ENCODE measurements at regions not wholly inside any gene's neighbourhood (a gene's known extent, or its start where the extent isn't known, plus 50 kb on each side); places are given as distances from the start of the nearest gene placed in this dataset.
"Not testable (repeated sequence)": the region's sequence is repeated elsewhere in the genome, so short reads cannot be mapped to it uniquely, and the experiment has no call there.

DNA sequence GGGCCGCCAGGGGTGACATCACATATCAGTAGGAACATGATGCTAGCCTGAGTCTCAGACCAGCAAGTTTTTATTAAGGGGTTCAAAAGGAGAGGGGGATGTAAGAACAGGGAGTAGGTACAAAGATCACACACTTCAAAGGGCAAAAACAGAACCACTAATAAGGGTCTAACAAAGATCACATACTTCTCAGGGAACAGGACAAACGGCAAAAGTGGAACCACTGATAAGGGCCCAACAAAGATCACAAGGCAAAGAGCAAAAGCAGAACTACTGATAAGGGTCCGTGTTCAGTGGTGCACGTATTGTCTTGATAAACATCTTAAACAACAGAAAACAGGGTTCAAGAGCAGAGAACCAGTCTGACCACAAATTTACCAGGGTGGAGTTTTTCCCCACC, 107.0 kb downstream of the CCNG2 start:
- not testable (repeated sequence) for H3K4me1 ChIP-seq (ENCODE audit: control insufficient read depth, insufficient read depth, low read length)

DNA sequence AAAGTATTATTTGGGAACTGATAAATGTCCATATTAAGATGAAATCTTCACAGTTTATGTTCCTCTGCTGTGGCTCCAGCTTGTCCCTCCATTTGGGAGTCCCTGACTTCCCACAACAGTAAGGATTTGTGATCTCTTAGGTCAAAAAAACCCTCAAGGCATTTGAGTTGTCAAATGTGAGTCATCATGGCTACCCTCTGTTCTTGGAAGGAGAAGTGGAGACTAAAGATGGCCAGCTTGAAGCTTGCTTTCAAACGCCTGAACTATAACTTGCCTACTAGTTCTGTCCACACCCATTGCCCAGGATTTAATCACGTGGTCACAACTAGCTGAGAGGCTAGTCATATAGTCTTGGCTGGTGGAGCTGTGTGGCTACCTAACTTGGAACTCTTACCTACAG, 107.8 kb downstream of the CCNG2 start:
- Histone ChIP-seq H3K9me3 (replicated peaks; ENCODE audit: low read length) (no peaks in the 10 kb centered on the region), H3K4me1 (ENCODE audit: control insufficient read depth, insufficient read depth, low read length) (no peaks in the 10 kb centered on the region), H3K4me2 (ENCODE audit: low read length) (no peak overlapping the region), H3K9ac (ENCODE audit: low read depth, low read length) (no peak overlapping the region), H3K4me3 (ENCODE audit: low read length) (no peak overlapping the region), H3K27me3 (ENCODE audit: control insufficient read depth, insufficient read depth, low read length) (peaks cover 20% of the 10 kb centered on the region), H3K36me3 (ENCODE audit: insufficient read depth, low read length) (no peaks in the 10 kb centered on the region)

More for the DNA sequence above, 107.0 kb downstream of the CCNG2 start:
- not testable (repeated sequence) for H3K4me2 ChIP-seq (ENCODE audit: low read length); H3K4me3 ChIP-seq (ENCODE audit: low read length); H3K9ac ChIP-seq (ENCODE audit: low read depth, low read length); H3K9me3 ChIP-seq (replicated peaks; ENCODE audit: low read length); H3K36me3 ChIP-seq (ENCODE audit: insufficient read depth, low read length)
- H3K27me3 ChIP-seq (ENCODE audit: control insufficient read depth, insufficient read depth, low read length) = peaks cover 12% of the 10 kb centered on the region

DNA sequence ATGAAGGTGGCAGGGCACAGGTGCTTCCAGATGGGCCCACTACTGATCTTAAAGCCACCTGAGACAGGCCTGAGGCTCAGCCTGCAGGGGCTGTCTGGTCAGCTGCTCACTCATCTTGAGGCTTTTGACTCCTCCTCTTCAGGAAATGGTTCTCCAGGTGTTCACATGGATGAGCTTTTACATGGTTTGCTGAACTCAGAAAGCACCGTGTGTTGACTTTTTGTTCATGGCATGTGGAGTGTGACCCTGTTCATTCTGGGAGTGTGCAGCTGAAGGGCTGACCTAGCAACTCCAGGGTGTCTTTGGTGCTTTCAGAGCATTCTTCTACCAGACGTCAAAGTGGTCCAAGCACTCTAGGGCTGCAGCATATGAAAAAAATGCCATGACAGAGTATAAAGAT, 111.1 kb downstream of the CCNG2 start:
- Histone ChIP-seq H3K9me3 (replicated peaks; ENCODE audit: low read length) (no peaks in the 10 kb centered on the region), H3K4me2 (ENCODE audit: low read length) (no peak overlapping the region), H3K27me3 (ENCODE audit: control insufficient read depth, insufficient read depth, low read length) (peaks cover 32% of the 10 kb centered on the region), H3K4me1 (ENCODE audit: control insufficient read depth, insufficient read depth, low read length) (no peaks in the 10 kb centered on the region), H3K36me3 (ENCODE audit: insufficient read depth, low read length) (no peaks in the 10 kb centered on the region), H3K9ac (ENCODE audit: low read depth, low read length) (no peak overlapping the region), H3K4me3 (ENCODE audit: low read length) (no peak overlapping the region)

DNA sequence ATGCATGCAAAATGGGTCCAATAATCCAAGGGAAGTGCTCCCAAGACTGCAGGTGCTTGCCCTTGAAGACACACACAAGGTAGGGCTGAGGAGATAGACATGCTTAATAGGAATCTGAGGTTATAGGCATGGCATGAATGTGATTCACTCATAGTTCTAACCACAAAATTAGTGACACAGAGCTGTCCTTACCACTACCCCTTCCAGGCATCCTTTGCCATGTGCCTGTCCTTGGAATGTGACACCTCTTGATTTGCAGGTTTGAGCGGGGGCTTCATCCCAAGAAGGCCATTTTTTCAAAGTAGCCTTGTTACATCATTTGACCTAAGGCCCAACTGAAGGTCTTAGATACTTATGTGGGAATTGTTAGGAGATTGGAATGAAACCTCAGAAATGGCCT, 112.5 kb downstream of the CCNG2 start:
- Histone ChIP-seq H3K27me3 (ENCODE audit: control insufficient read depth, insufficient read depth, low read length) (peaks cover 32% of the 10 kb centered on the region), H3K9ac (ENCODE audit: low read depth, low read length) (no peak overlapping the region), H3K4me3 (ENCODE audit: low read length) (no peak overlapping the region), H3K4me1 (ENCODE audit: control insufficient read depth, insufficient read depth, low read length) (no peaks in the 10 kb centered on the region), H3K9me3 (replicated peaks; ENCODE audit: low read length) (no peaks in the 10 kb centered on the region), H3K36me3 (ENCODE audit: insufficient read depth, low read length) (no peaks in the 10 kb centered on the region), H3K4me2 (ENCODE audit: low read length) (no peak overlapping the region)

DNA sequence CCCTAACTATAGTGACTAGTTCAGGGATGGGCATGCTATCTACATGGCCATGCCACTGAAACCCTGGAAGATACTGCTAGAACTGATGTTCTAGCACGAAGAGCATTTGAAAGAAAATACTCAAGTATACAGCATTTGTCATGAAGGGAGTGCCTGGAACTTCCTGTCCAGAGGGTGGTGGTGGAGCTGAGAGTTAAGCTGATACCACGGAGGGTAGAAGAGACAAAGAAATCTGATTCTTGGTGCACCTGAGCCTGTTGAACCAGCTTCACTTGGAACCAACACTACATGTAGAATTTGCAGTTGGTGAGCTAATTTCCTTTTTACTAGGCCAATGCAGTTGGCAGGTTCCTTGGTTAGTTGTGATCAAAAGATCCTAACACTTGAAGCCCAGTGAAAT, 116.4 kb downstream of the CCNG2 start:
- no peak overlapping the region for H3K4me2 ChIP-seq (ENCODE audit: low read length)
- no peaks in the 10 kb centered on the region for H3K9me3 ChIP-seq (replicated peaks; ENCODE audit: low read length)
- no peaks in the 10 kb centered on the region for H3K36me3 ChIP-seq (ENCODE audit: insufficient read depth, low read length)
- no peak overlapping the region for H3K4me3 ChIP-seq (ENCODE audit: low read length)
- no peak overlapping the region for H3K9ac ChIP-seq (ENCODE audit: low read depth, low read length)
- H3K27me3 ChIP-seq (ENCODE audit: control insufficient read depth, insufficient read depth, low read length) = peaks cover 28% of the 10 kb centered on the region
- no peaks in the 10 kb centered on the region for H3K4me1 ChIP-seq (ENCODE audit: control insufficient read depth, insufficient read depth, low read length)

DNA sequence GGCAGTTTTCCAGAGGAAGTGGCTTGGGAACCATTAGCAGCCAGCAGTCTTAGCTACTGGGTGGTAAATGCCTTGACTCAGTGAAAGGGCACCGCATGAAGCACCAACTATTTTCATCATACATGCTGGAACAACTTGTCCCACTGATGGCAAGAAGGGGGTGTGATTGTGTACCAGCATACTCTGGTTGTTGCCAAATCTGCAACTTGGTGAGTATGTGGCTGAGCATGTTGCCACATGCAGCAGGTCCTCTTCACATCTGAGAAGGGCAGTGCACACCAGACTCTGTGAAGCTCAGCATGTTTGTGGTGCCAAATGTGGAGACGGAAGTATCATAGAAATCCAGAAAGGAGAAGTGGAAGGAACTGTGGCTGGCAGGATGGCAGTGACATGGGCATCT, 122.1 kb downstream of the CCNG2 start:
- not testable (repeated sequence) for H3K4me1 ChIP-seq (ENCODE audit: control insufficient read depth, insufficient read depth, low read length); H3K36me3 ChIP-seq (ENCODE audit: insufficient read depth, low read length); H3K9me3 ChIP-seq (replicated peaks; ENCODE audit: low read length); H3K9ac ChIP-seq (ENCODE audit: low read depth, low read length); H3K4me3 ChIP-seq (ENCODE audit: low read length); H3K4me2 ChIP-seq (ENCODE audit: low read length)
- H3K27me3 ChIP-seq (ENCODE audit: control insufficient read depth, insufficient read depth, low read length) = peaks cover 24% of the 10 kb centered on the region

DNA sequence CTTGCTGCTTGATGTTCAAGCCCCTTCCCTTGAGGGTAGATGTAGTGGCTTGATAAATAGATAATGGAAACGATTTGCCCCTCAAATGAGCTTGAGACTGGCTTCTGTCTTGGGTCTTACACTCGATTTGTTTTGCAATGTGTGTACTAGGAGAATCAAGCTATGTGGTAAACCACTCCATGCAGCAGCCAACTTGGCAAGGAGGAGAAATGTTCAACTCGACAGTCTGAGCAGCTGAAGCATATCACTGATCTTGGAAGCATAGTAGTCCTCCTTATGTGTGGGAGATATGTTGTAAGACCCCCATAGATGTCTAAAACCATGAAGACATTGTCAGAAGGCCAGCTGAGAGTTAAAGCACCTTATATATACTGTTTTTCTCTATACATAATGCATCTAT, 125.3 kb downstream of the CCNG2 start:
- no peak overlapping the region for H3K9ac ChIP-seq (ENCODE audit: low read depth, low read length)
- H3K9me3 ChIP-seq (replicated peaks; ENCODE audit: low read length) = no peaks in the 10 kb centered on the region
- no peak overlapping the region for H3K4me3 ChIP-seq (ENCODE audit: low read length)
- no peaks in the 10 kb centered on the region for H3K4me1 ChIP-seq (ENCODE audit: control insufficient read depth, insufficient read depth, low read length)
- peaks cover 27% of the 10 kb centered on the region for H3K27me3 ChIP-seq (ENCODE audit: control insufficient read depth, insufficient read depth, low read length)
- H3K4me2 ChIP-seq (ENCODE audit: low read length) = no peak overlapping the region
- H3K36me3 ChIP-seq (ENCODE audit: insufficient read depth, low read length) = no peaks in the 10 kb centered on the region

DNA sequence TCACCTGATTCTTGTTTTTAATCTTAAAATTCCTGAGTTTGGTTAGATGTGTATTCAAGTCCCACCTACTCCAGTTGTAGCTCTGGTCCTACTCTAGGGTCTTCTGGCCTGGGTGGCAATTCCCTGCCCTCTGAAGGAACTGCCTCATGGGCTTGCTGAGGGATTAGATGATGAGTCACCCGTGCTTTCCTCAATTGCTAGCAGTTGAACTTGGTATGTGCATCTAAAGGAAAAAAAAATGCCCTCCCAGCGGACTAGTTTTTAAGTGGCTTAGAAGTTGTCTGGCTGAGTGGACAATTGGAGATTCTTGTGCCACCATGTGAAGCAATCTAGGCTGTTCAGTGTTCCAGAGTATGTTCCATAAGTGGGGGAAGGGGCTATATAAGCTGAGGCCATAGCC, 127.0 kb downstream of the CCNG2 start:
- H3K9ac ChIP-seq (ENCODE audit: low read depth, low read length) = no peak overlapping the region
- H3K27me3 ChIP-seq (ENCODE audit: control insufficient read depth, insufficient read depth, low read length) = peaks cover 27% of the 10 kb centered on the region
- H3K36me3 ChIP-seq (ENCODE audit: insufficient read depth, low read length) = no peaks in the 10 kb centered on the region
- H3K4me1 ChIP-seq (ENCODE audit: control insufficient read depth, insufficient read depth, low read length) = no peaks in the 10 kb centered on the region
- H3K9me3 ChIP-seq (replicated peaks; ENCODE audit: low read length) = no peaks in the 10 kb centered on the region
- H3K4me2 ChIP-seq (ENCODE audit: low read length) = no peak overlapping the region
- H3K4me3 ChIP-seq (ENCODE audit: low read length) = no peak overlapping the region

DNA sequence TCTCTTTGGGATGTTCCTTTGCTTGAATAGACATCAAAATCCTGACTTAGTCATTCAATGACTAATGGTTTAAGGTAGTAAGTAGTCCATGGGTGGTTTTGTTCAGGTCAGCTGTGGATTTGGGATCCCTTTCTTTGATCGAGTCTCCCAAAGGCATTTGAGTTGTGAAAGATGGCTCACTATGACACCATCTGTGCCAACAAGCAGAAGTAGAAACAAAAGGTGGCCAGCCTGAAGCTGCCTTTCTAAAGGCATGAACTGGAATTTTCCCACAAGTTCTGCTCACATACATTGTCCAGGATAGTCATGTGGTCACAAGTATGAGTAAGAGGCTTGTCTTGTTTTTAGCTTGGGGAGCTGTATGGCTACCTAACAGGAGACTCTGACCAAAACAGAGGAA, 129.9 kb downstream of the CCNG2 start:
- no peaks in the 10 kb centered on the region for H3K36me3 ChIP-seq (ENCODE audit: insufficient read depth, low read length)
- no peaks in the 10 kb centered on the region for H3K4me1 ChIP-seq (ENCODE audit: control insufficient read depth, insufficient read depth, low read length)
- no peak overlapping the region for H3K4me2 ChIP-seq (ENCODE audit: low read length)
- peaks cover 30% of the 10 kb centered on the region for H3K27me3 ChIP-seq (ENCODE audit: control insufficient read depth, insufficient read depth, low read length)
- H3K9me3 ChIP-seq (replicated peaks; ENCODE audit: low read length) = no peaks in the 10 kb centered on the region
- H3K4me3 ChIP-seq (ENCODE audit: low read length) = no peak overlapping the region
- H3K9ac ChIP-seq (ENCODE audit: low read depth, low read length) = no peak overlapping the region

DNA sequence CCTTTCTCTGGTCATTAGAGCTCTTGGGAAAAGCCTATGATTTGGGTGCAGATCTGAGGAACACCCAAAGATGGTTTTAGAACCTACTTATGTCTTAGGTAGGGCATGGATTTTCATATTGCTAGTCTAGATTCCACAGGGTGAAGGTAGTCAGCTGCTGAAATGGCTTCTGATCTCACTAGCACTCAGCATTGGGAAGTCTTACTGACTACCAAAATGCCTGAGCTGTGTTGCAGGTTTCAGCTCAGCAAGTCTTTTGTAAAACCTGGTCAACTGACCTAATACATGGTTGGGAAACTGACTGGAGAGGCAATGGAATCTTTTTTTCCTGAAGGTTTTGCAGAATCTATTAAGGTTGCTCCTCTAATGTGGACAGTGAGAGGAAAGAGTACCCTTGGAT, 136.4 kb downstream of the CCNG2 start:
- Histone ChIP-seq H3K4me1 (ENCODE audit: control insufficient read depth, insufficient read depth, low read length) (no peaks in the 10 kb centered on the region), H3K27me3 (ENCODE audit: control insufficient read depth, insufficient read depth, low read length) (peaks cover 7% of the 10 kb centered on the region), H3K36me3 (ENCODE audit: insufficient read depth, low read length) (no peaks in the 10 kb centered on the region), H3K9me3 (replicated peaks; ENCODE audit: low read length) (no peaks in the 10 kb centered on the region), H3K4me3 (ENCODE audit: low read length) (no peak overlapping the region), H3K4me2 (ENCODE audit: low read length) (no peak overlapping the region), H3K9ac (ENCODE audit: low read depth, low read length) (no peak overlapping the region)

DNA sequence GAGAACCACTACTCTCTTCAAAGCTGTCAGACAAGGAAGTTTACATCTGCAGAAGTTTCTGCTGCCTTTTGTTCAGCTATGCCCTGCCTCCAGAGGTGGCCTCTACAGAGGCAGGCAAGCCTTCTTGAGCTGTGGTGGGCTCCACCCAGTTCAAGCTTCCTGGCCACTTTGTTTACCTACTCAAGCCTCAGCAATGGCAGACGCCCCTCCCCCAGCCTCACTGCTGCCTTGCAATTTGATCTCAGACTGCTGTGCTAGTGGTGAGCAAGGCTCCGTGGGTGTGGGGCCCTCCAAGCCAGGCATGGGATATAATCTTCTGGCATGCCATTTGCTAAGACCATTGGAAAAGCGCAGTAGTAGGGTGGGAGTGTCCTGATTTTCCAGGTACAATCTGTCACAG, 144.0 kb downstream of the CCNG2 start:
- not testable (repeated sequence) for H3K9ac ChIP-seq (ENCODE audit: low read depth, low read length); H3K4me1 ChIP-seq (ENCODE audit: control insufficient read depth, insufficient read depth, low read length); H3K9me3 ChIP-seq (replicated peaks; ENCODE audit: low read length); H3K36me3 ChIP-seq (ENCODE audit: insufficient read depth, low read length); H3K27me3 ChIP-seq (ENCODE audit: control insufficient read depth, insufficient read depth, low read length); H3K4me2 ChIP-seq (ENCODE audit: low read length); H3K4me3 ChIP-seq (ENCODE audit: low read length)

DNA sequence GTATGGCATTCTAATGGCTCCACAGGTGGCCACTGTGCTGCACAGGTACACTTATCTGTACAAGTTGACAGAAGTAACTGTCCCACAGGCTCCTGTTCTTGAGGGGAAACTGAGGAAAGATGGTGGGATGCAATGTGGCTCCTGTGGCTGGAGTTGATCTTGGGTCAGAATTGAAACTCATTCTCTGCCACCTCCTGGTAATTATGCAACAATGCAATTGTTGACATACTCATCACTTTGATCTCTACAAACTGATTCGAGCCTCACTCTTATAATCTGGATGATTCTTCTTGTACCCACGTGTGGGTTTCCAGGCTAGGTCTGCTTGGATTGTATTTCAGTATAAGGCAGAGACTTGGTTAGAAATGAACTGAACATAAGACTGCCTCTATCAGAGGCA, 148.8 kb downstream of the CCNG2 start:
- no peaks in the 10 kb centered on the region for H3K36me3 ChIP-seq (ENCODE audit: insufficient read depth, low read length)
- H3K27me3 ChIP-seq (ENCODE audit: control insufficient read depth, insufficient read depth, low read length) = peaks cover 15% of the 10 kb centered on the region
- H3K4me2 ChIP-seq (ENCODE audit: low read length) = no peak overlapping the region
- H3K4me3 ChIP-seq (ENCODE audit: low read length) = no peak overlapping the region
- no peak overlapping the region for H3K9ac ChIP-seq (ENCODE audit: low read depth, low read length)
- no peaks in the 10 kb centered on the region for H3K9me3 ChIP-seq (replicated peaks; ENCODE audit: low read length)
- H3K4me1 ChIP-seq (ENCODE audit: control insufficient read depth, insufficient read depth, low read length) = no peaks in the 10 kb centered on the region

DNA sequence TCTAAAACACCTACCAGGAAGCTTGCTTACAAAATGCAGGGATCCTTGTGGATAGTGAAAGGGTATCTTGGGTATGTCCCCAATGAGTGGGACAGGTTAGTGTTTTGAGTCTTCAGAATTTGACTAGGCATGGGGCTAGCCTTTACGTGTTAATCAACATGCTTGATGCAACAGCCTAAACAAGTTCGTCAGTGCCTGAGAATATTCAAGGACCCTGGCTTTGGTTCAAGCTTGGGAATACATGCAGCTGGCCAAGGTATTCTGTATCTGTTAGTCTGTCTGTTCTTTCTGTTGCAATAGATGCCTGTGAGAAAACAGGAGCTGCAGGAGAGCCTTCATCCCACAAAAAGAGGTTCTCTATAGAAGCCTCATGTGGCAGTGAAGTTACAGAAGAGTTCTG, 149.5 kb downstream of the CCNG2 start:
- Histone ChIP-seq H3K4me3 (ENCODE audit: low read length) (no peak overlapping the region), H3K9ac (ENCODE audit: low read depth, low read length) (no peak overlapping the region), H3K4me1 (ENCODE audit: control insufficient read depth, insufficient read depth, low read length) (no peaks in the 10 kb centered on the region), H3K4me2 (ENCODE audit: low read length) (no peak overlapping the region), H3K9me3 (replicated peaks; ENCODE audit: low read length) (no peaks in the 10 kb centered on the region), H3K36me3 (ENCODE audit: insufficient read depth, low read length) (no peaks in the 10 kb centered on the region), H3K27me3 (ENCODE audit: control insufficient read depth, insufficient read depth, low read length) (peaks cover 20% of the 10 kb centered on the region)
